Endodermal cell (in vitro differentiated cells): ENCODE measurements at regions not wholly inside any gene's neighbourhood (a gene's known extent, or its start where the extent isn't known, plus 50 kb on each side); places are given as distances from the start of the nearest gene placed in this dataset.

ENCODE experiments used
- DNase-seq: peaks from one replicate; pipeline ENCODE4 v3.0.0-alpha.2; 2017
- H3K27ac ChIP-seq: 2 replicates; pipeline ENCODE4 v1.5.1; 2013; ENCODE audit warnings: mild to moderate bottlenecking, low read depth, low read length, moderate library complexity
- H3K27me3 ChIP-seq: 2 replicates; pipeline ENCODE4 v1.6.1; 2013; ENCODE audit warnings: mild to moderate bottlenecking, low read length, moderate library complexity; ENCODE audit not compliant: insufficient read depth, control insufficient read depth, poor library complexity, severe bottlenecking
- H3K36me3 ChIP-seq: 2 replicates; pipeline ENCODE4 v1.7.0; 2013; ENCODE audit warnings: mild to moderate bottlenecking, low read length, moderate library complexity; ENCODE audit not compliant: control insufficient read depth, insufficient read depth
- H3K4me1 ChIP-seq: one replicate; pipeline ENCODE4 v1.7.0; 2013; ENCODE audit warnings: low read length; ENCODE audit not compliant: control insufficient read depth, insufficient read depth
- H3K4me3 ChIP-seq: 2 replicates; pipeline ENCODE4 v1.5.1; 2013; ENCODE audit warnings: mild to moderate bottlenecking, low read length, moderate library complexity
- H3K9ac ChIP-seq: 2 replicates; pipeline ENCODE4 v1.6.1; 2013; ENCODE audit warnings: mild to moderate bottlenecking, low read length, moderate library complexity; ENCODE audit not compliant: poor library complexity, severe bottlenecking; ENCODE audit errors: extremely low read depth
- H3K9me3 ChIP-seq: 2 replicates; pipeline ENCODE4 v1.6.1; 2013; ENCODE audit warnings: mild to moderate bottlenecking, low read length, moderate library complexity; ENCODE audit not compliant: control insufficient read depth
- H3K27ac Mint-ChIP-seq: 2 replicates; pipeline ENCODE4 v1.8.0; 2020; ENCODE audit warnings: mixed read lengths
- H3K27me3 Mint-ChIP-seq: 2 replicates; pipeline ENCODE4 v1.8.0; 2021; ENCODE audit warnings: mild to moderate bottlenecking, mixed read lengths; ENCODE audit not compliant: insufficient read depth
- H3K36me3 Mint-ChIP-seq: 2 replicates; pipeline ENCODE4 v1.8.0; 2020; ENCODE audit warnings: low read depth, mixed read lengths
- H3K4me1 Mint-ChIP-seq: 2 replicates; pipeline ENCODE4 v1.8.0; 2020; ENCODE audit warnings: mixed read lengths
- H3K4me3 Mint-ChIP-seq: 2 replicates; pipeline ENCODE4 v1.8.0; 2020; ENCODE audit warnings: mild to moderate bottlenecking, moderate library complexity, mixed read lengths
- H3K9me3 Mint-ChIP-seq: 2 replicates; pipeline ENCODE4 v1.8.0; 2020; ENCODE audit warnings: mild to moderate bottlenecking, mixed read lengths
- WGBS, 2 experiments: methylation state at CpG; one replicate each; pipeline versions ENCODE4 v1.1.5 to v1.1.7; 2013; ENCODE audit warnings: missing lambda C conversion rate in 2 of 2, mixed read lengths in 1 of 2; ENCODE audit not compliant: insufficient coverage in 1 of 2, insufficient read length in 1 of 2; 5-methylcytosine and 5-hydroxymethylcytosine counted together
- TF ChIP-seq, protein P1 (sequence below): fragments of 200-600 bp; sonication (generic); conservative IDR thresholded peaks from 2 replicates; pipeline ENCODE4 v1.5.0; 2021; ENCODE audit warnings: antibody characterized with exemption, mild to moderate bottlenecking

DNA sequence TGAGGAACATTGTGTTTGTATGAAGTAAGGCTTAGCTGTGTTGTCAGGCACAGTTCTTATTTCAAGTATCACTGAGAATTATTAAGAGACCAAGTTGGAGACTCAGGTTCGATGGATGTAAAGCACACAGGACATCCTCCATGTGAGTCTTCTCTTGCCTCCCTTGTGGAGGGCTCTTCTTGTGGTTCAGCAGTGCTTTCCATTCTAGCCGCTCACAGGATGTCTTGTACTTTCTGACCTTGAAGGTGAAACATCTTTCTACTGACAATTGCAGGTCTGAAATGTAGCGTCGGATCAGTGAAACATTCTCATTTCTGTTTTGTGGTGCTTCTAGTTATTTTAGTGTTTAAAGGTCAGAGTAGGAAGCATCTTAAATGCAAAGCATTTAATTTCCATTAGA, 154.6 kb downstream of the HIPK3 start:
- no peak overlapping the region for H3K27ac ChIP-seq
- H3K9me3 ChIP-seq, result no peaks in the 10 kb centered on the region
- Mint-ChIP-seq H3K4me1 (peaks cover 7% of the 10 kb centered on the region), H3K27ac (no peak overlapping the region), H3K4me3 (no peak overlapping the region), H3K36me3 (no peaks in the 10 kb centered on the region), H3K9me3 (no peaks in the 10 kb centered on the region), H3K27me3 (peaks cover 2% of the 10 kb centered on the region)
- no peaks in the 10 kb centered on the region for H3K36me3 ChIP-seq
- H3K4me3 ChIP-seq, result no peak overlapping the region
- TF ChIP-seq, protein P1, sequence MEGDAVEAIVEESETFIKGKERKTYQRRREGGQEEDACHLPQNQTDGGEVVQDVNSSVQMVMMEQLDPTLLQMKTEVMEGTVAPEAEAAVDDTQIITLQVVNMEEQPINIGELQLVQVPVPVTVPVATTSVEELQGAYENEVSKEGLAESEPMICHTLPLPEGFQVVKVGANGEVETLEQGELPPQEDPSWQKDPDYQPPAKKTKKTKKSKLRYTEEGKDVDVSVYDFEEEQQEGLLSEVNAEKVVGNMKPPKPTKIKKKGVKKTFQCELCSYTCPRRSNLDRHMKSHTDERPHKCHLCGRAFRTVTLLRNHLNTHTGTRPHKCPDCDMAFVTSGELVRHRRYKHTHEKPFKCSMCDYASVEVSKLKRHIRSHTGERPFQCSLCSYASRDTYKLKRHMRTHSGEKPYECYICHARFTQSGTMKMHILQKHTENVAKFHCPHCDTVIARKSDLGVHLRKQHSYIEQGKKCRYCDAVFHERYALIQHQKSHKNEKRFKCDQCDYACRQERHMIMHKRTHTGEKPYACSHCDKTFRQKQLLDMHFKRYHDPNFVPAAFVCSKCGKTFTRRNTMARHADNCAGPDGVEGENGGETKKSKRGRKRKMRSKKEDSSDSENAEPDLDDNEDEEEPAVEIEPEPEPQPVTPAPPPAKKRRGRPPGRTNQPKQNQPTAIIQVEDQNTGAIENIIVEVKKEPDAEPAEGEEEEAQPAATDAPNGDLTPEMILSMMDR, result no peak
- no peak for DNase-seq
- no peak overlapping the region for H3K9ac ChIP-seq
- H3K27me3 ChIP-seq, result peaks cover 5% of the 10 kb centered on the region
- 88 to 95% methylated on average over 4 of the region's 4 CpGs for WGBS, 2 experiments
- no peaks in the 10 kb centered on the region for H3K4me1 ChIP-seq

- Mint-ChIP-seq H3K27me3 (peaks cover 6% of the 10 kb centered on the region), H3K4me3 (no peak overlapping the region), H3K4me1 (peaks cover 11% of the 10 kb centered on the region), H3K27ac (no peak overlapping the region), H3K9me3 (no peaks in the 10 kb centered on the region), H3K36me3 (no peaks in the 10 kb centered on the region)
- no peaks in the 10 kb centered on the region for H3K9me3 ChIP-seq
- H3K27ac ChIP-seq, result no peak overlapping the region
- no peaks in the 10 kb centered on the region for H3K36me3 ChIP-seq
- WGBS, 2 experiments, result 61 to 66% methylated on average over 3 to 4 of the region's 4 CpGs
- no peak overlapping the region for H3K9ac ChIP-seq
- H3K4me1 ChIP-seq, result no peaks in the 10 kb centered on the region
- DNase-seq, result no peak
- peaks cover 5% of the 10 kb centered on the region for H3K27me3 ChIP-seq
- H3K4me3 ChIP-seq, result no peak overlapping the region
- TF ChIP-seq, protein P1, result no peak
Observed at GRCh38 chr11:33410086-33410765, 153.0 kb downstream of the HIPK3 start.
